ENCODE measurements at regions not wholly inside any gene's neighbourhood (a gene's known extent, or its start where the extent isn't known, plus 50 kb on each side); places are given as distances from the start of the nearest gene placed in this dataset.

GRCh38 chr10:10418387-10418786, 599.3 kb upstream of the CELF2 start:
- TF ChIP-seq GATA2 (IDR thresholded peaks at IDR 0.05; ENCODE audit: low read depth, low read length), result no peak
- no peak for TF ChIP-seq GATA3 (IDR thresholded peaks at IDR 0.05; ENCODE audit: low read depth, low read length)

All from SH-SY5Y (cell line).